Activated naive CD8-positive, alpha-beta T cell treated with anti-CD3 and anti-CD28 coated beads for 36 hours (primary cell): ENCODE measurements at regions not wholly inside any gene's neighbourhood (a gene's known extent, or its start where the extent isn't known, plus 50 kb on each side); places are given as distances from the start of the nearest gene placed in this dataset.

Experiments used
- DNase-seq: peaks from one replicate; pipeline ENCODE4 v3.0.0; 2021
- H3K27ac Mint-ChIP-seq: one replicate; pipeline ENCODE4 v1.8.0; 2022; ENCODE audit warnings: mild to moderate bottlenecking, moderate library complexity, mixed read lengths
- H3K27me3 Mint-ChIP-seq: one replicate; pipeline ENCODE4 v1.8.0; 2022; ENCODE audit warnings: mild to moderate bottlenecking, mixed read lengths
- H3K36me3 Mint-ChIP-seq: one replicate; pipeline ENCODE4 v1.8.0; 2021; ENCODE audit warnings: mild to moderate bottlenecking, mixed read lengths
- H3K4me1 Mint-ChIP-seq: one replicate; pipeline ENCODE4 v1.8.0; 2021; ENCODE audit warnings: mixed read lengths
- H3K4me3 Mint-ChIP-seq: one replicate; pipeline ENCODE4 v1.8.0; 2022; ENCODE audit warnings: mild to moderate bottlenecking, moderate library complexity, mixed read lengths
- H3K9me3 Mint-ChIP-seq: one replicate; pipeline ENCODE4 v1.8.0; 2022; ENCODE audit warnings: mixed read lengths

GRCh38 chr1:238232084-238232710 lies 341.5 kb upstream of the ZP4 start:
- Mint-ChIP-seq H3K27me3 (no peaks in the 10 kb centered on the region), H3K4me3 (no peak overlapping the region), H3K4me1 (no peaks in the 10 kb centered on the region), H3K9me3 (no peaks in the 10 kb centered on the region), H3K27ac (no peak overlapping the region), H3K36me3 (no peaks in the 10 kb centered on the region)
- no peak for DNase-seq

- no peak for DNase-seq
- Mint-ChIP-seq H3K27ac (no peak overlapping the region), H3K36me3 (no peaks in the 10 kb centered on the region), H3K9me3 (no peaks in the 10 kb centered on the region), H3K27me3 (no peaks in the 10 kb centered on the region), H3K4me3 (no peak overlapping the region), H3K4me1 (no peaks in the 10 kb centered on the region)
Observed at GRCh38 chr1:238226810-238227209, 336.1 kb upstream of the ZP4 start.

GRCh38 chr1:238223076-238223640 lies 332.4 kb upstream of the ZP4 start:
- DNase-seq: no peak
- no peaks in the 10 kb centered on the region for H3K36me3 Mint-ChIP-seq
- no peaks in the 10 kb centered on the region for H3K4me1 Mint-ChIP-seq
- no peak overlapping the region for H3K4me3 Mint-ChIP-seq
- H3K9me3 Mint-ChIP-seq: no peaks in the 10 kb centered on the region
- no peaks in the 10 kb centered on the region for H3K27me3 Mint-ChIP-seq
- H3K27ac Mint-ChIP-seq: no peak overlapping the region

- Mint-ChIP-seq H3K36me3 (no peaks in the 10 kb centered on the region), H3K4me1 (no peaks in the 10 kb centered on the region), H3K9me3 (peaks cover 2% of the 10 kb centered on the region), H3K27ac (no peak overlapping the region), H3K27me3 (no peaks in the 10 kb centered on the region), H3K4me3 (no peak overlapping the region)
- no peak for DNase-seq
Observed at GRCh38 chr1:238221738-238222137, 331.0 kb upstream of the ZP4 start.

GRCh38 chr1:238214449-238214848 lies 323.7 kb upstream of the ZP4 start:
- Mint-ChIP-seq H3K9me3 (peaks cover 8% of the 10 kb centered on the region), H3K27ac (no peak overlapping the region), H3K4me3 (no peak overlapping the region), H3K4me1 (no peaks in the 10 kb centered on the region), H3K36me3 (no peaks in the 10 kb centered on the region), H3K27me3 (no peaks in the 10 kb centered on the region)
- DNase-seq: no peak

- Mint-ChIP-seq H3K27ac (no peak overlapping the region), H3K27me3 (no peaks in the 10 kb centered on the region), H3K4me1 (no peaks in the 10 kb centered on the region), H3K9me3 (peaks cover 10% of the 10 kb centered on the region), H3K4me3 (no peak overlapping the region), H3K36me3 (no peaks in the 10 kb centered on the region)
- DNase-seq: no peak
Observed at GRCh38 chr1:238205045-238205662, 314.4 kb upstream of the ZP4 start.

- Mint-ChIP-seq H3K27me3 (no peaks in the 10 kb centered on the region), H3K4me1 (no peaks in the 10 kb centered on the region), H3K4me3 (no peak overlapping the region), H3K27ac (no peak overlapping the region), H3K9me3 (peaks cover 6% of the 10 kb centered on the region), H3K36me3 (no peaks in the 10 kb centered on the region)
- DNase-seq: no peak
Observed at GRCh38 chr1:238201992-238202391, 311.3 kb upstream of the ZP4 start.

GRCh38 chr1:238199325-238199724 lies 308.6 kb upstream of the ZP4 start:
- H3K9me3 Mint-ChIP-seq: peaks cover 4% of the 10 kb centered on the region
- no peaks in the 10 kb centered on the region for H3K36me3 Mint-ChIP-seq
- H3K4me1 Mint-ChIP-seq: no peaks in the 10 kb centered on the region
- no peak for DNase-seq
- H3K4me3 Mint-ChIP-seq: no peak overlapping the region
- H3K27ac Mint-ChIP-seq: no peak overlapping the region
- H3K27me3 Mint-ChIP-seq: no peaks in the 10 kb centered on the region

GRCh38 chr1:238196516-238196915 lies 305.8 kb upstream of the ZP4 start:
- Mint-ChIP-seq H3K27ac (no peak overlapping the region), H3K9me3 (no peaks in the 10 kb centered on the region), H3K4me3 (no peak overlapping the region), H3K27me3 (no peaks in the 10 kb centered on the region), H3K4me1 (no peaks in the 10 kb centered on the region), H3K36me3 (no peaks in the 10 kb centered on the region)
- DNase-seq: no peak

GRCh38 chr1:238191170-238191569 lies 300.4 kb upstream of the ZP4 start:
- Mint-ChIP-seq H3K4me3 (no peak overlapping the region), H3K36me3 (no peaks in the 10 kb centered on the region), H3K27me3 (no peaks in the 10 kb centered on the region), H3K27ac (no peak overlapping the region), H3K9me3 (peaks cover 2% of the 10 kb centered on the region), H3K4me1 (no peaks in the 10 kb centered on the region)
- no peak for DNase-seq

GRCh38 chr1:238187575-238187949 lies 296.8 kb upstream of the ZP4 start:
- no peaks in the 10 kb centered on the region for H3K36me3 Mint-ChIP-seq
- H3K4me3 Mint-ChIP-seq: no peak overlapping the region
- H3K9me3 Mint-ChIP-seq: peaks cover 2% of the 10 kb centered on the region
- DNase-seq: no peak
- no peaks in the 10 kb centered on the region for H3K4me1 Mint-ChIP-seq
- H3K27ac Mint-ChIP-seq: no peak overlapping the region
- no peaks in the 10 kb centered on the region for H3K27me3 Mint-ChIP-seq

GRCh38 chr1:238186887-238187574 lies 296.3 kb upstream of the ZP4 start:
- Mint-ChIP-seq H3K4me3 (no peak overlapping the region), H3K27ac (no peak overlapping the region), H3K4me1 (no peaks in the 10 kb centered on the region), H3K9me3 (peaks cover 5% of the 10 kb centered on the region), H3K27me3 (no peaks in the 10 kb centered on the region), H3K36me3 (no peaks in the 10 kb centered on the region)
- no peak for DNase-seq

GRCh38 chr1:238177960-238178645 lies 287.4 kb upstream of the ZP4 start:
- no peak for DNase-seq
- no peaks in the 10 kb centered on the region for H3K4me1 Mint-ChIP-seq

GRCh38 chr1:238177351-238177750 lies 286.6 kb upstream of the ZP4 start:
- H3K36me3 Mint-ChIP-seq: no peaks in the 10 kb centered on the region

More at GRCh38 chr1:238177960-238178645, 287.4 kb upstream of the ZP4 start:
- Mint-ChIP-seq H3K36me3 (no peaks in the 10 kb centered on the region), H3K27me3 (no peaks in the 10 kb centered on the region), H3K4me3 (no peak overlapping the region), H3K27ac (no peak overlapping the region), H3K9me3 (peaks cover 7% of the 10 kb centered on the region)

GRCh38 chr1:238176441-238176840 lies 285.7 kb upstream of the ZP4 start:
- no peak for DNase-seq
- peaks cover 1% of the 10 kb centered on the region for H3K9me3 Mint-ChIP-seq
- no peaks in the 10 kb centered on the region for H3K27me3 Mint-ChIP-seq
- H3K36me3 Mint-ChIP-seq: no peaks in the 10 kb centered on the region
- no peak overlapping the region for H3K4me3 Mint-ChIP-seq
- H3K27ac Mint-ChIP-seq: no peak overlapping the region
- H3K4me1 Mint-ChIP-seq: no peaks in the 10 kb centered on the region

More at GRCh38 chr1:238177351-238177750, 286.6 kb upstream of the ZP4 start:
- Mint-ChIP-seq H3K27ac (no peak overlapping the region), H3K4me1 (no peaks in the 10 kb centered on the region), H3K27me3 (no peaks in the 10 kb centered on the region), H3K9me3 (peaks cover 6% of the 10 kb centered on the region), H3K4me3 (no peak overlapping the region)
- DNase-seq: no peak
